Amniotic stem cell (primary cell): ENCODE measurements at regions not wholly inside any gene's neighbourhood (a gene's known extent, or its start where the extent isn't known, plus 50 kb on each side); places are given as distances from the start of the nearest gene placed in this dataset.
"Not testable (repeated sequence)": the region's sequence is repeated elsewhere in the genome, so short reads cannot be mapped to it uniquely, and the experiment has no call there.

ENCODE experiments used
- DNase-seq: peaks from one replicate; lab custom pipeline; 2025; lab: John Stamatoyannopoulos, UW

- DNase-seq: no peak
These were observed 56.1 kb downstream of the CAPZA3 start for GRCh38 chr12:18794000-18794399.

- no peak for DNase-seq
These were observed 59.7 kb downstream of the CAPZA3 start for GRCh38 chr12:18797604-18798003.

GRCh38 chr12:18798535-18799361 lies 60.8 kb downstream of the CAPZA3 start:
- DNase-seq: no peak

GRCh38 chr12:18799561-18799960 lies 61.6 kb downstream of the CAPZA3 start:
- DNase-seq: no peak

- no peak for DNase-seq
These were observed 67.8 kb downstream of the CAPZA3 start for GRCh38 chr12:18805516-18806248.

- DNase-seq: no peak
These were observed 69.8 kb downstream of the CAPZA3 start for GRCh38 chr12:18807714-18808113.

- DNase-seq: no peak
These were observed 70.3 kb downstream of the CAPZA3 start for GRCh38 chr12:18808221-18808620.

- DNase-seq: no peak
These were observed 72.8 kb downstream of the CAPZA3 start for GRCh38 chr12:18810537-18811253.

- no peak for DNase-seq
These were observed 73.4 kb downstream of the CAPZA3 start for GRCh38 chr12:18811273-18811672.

- no peak for DNase-seq
These were observed 75.8 kb downstream of the CAPZA3 start for GRCh38 chr12:18813753-18814152.

GRCh38 chr12:18818579-18819268 lies 80.8 kb downstream of the CAPZA3 start:
- no peak for DNase-seq

GRCh38 chr12:18819484-18819883 lies 81.6 kb downstream of the CAPZA3 start:
- DNase-seq: no peak

- no peak for DNase-seq
These were observed 85.5 kb downstream of the CAPZA3 start for GRCh38 chr12:18823461-18823860.

- DNase-seq: no peak
These were observed 86.4 kb downstream of the CAPZA3 start for GRCh38 chr12:18824287-18824686.

GRCh38 chr12:18825138-18825537 lies 87.2 kb downstream of the CAPZA3 start:
- no peak for DNase-seq

- no peak for DNase-seq
These were observed 90.0 kb downstream of the CAPZA3 start for GRCh38 chr12:18827913-18828312.

- DNase-seq: no peak
These were observed 90.6 kb downstream of the CAPZA3 start for GRCh38 chr12:18828483-18828882.

GRCh38 chr12:18828987-18829386 lies 91.1 kb downstream of the CAPZA3 start:
- DNase-seq: no peak

GRCh38 chr12:18832932-18833331 lies 95.0 kb downstream of the CAPZA3 start:
- not testable (repeated sequence) for DNase-seq

- DNase-seq: no peak
These were observed 99.1 kb downstream of the CAPZA3 start for GRCh38 chr12:18837025-18837424.

- DNase-seq: no peak
These were observed 99.6 kb downstream of the CAPZA3 start for GRCh38 chr12:18837505-18837904.

GRCh38 chr12:18840997-18841396 lies 103.1 kb downstream of the CAPZA3 start:
- not testable (repeated sequence) for DNase-seq
